GM18519 (cell line): ENCODE measurements at regions not wholly inside any gene's neighbourhood (a gene's known extent, or its start where the extent isn't known, plus 50 kb on each side); places are given as distances from the start of the nearest gene placed in this dataset.

Experiments
- ATAC-seq: cut with Tn5 transposase; IDR thresholded peaks from one replicate; pipeline ENCODE4 v1.9.1; 2021; ENCODE audit warnings: mild to moderate bottlenecking, moderate library complexity; ENCODE audit not compliant: unreplicated experiment, low FRiP score

- ATAC-seq: no peak
Observed at GRCh38 chr1:221099747-221100595, 220.7 kb downstream of the HLX start.

- no peak for ATAC-seq
Observed at GRCh38 chr1:221100611-221101010, 221.4 kb downstream of the HLX start.

- ATAC-seq: no peak
Observed at GRCh38 chr1:221101807-221102605, 222.8 kb downstream of the HLX start.

- ATAC-seq: no peak
Observed at GRCh38 chr1:221104596-221104995, 225.4 kb downstream of the HLX start.

- ATAC-seq: no peak
Observed at GRCh38 chr1:221105578-221105977, 226.3 kb downstream of the HLX start.

GRCh38 chr1:221106616-221107015, 227.4 kb downstream of the HLX start:
- ATAC-seq: no peak

- no peak for ATAC-seq
Observed at GRCh38 chr1:221109930-221110329, 230.7 kb downstream of the HLX start.

- no peak for ATAC-seq
Observed at GRCh38 chr1:221117133-221117532, 237.9 kb downstream of the HLX start.

- no peak for ATAC-seq
Observed at GRCh38 chr1:221117548-221117951, 238.3 kb downstream of the HLX start.

- ATAC-seq: no peak
Observed at GRCh38 chr1:221118176-221118937, 239.1 kb downstream of the HLX start.

GRCh38 chr1:221118938-221119320, 239.7 kb downstream of the HLX start:
- ATAC-seq: no peak

- ATAC-seq: no peak
Observed at GRCh38 chr1:221122501-221122900, 243.3 kb downstream of the HLX start.

- ATAC-seq: no peak
Observed at GRCh38 chr1:221125976-221126375, 246.7 kb downstream of the HLX start.

- no peak for ATAC-seq
Observed at GRCh38 chr1:221137666-221138065, 258.4 kb downstream of the HLX start.

- no peak for ATAC-seq
Observed at GRCh38 chr1:221138516-221138915, 259.3 kb downstream of the HLX start.

- no peak for ATAC-seq
Observed at GRCh38 chr1:221139991-221140390, 260.7 kb downstream of the HLX start.

GRCh38 chr1:221141096-221141495, 261.9 kb downstream of the HLX start:
- no peak for ATAC-seq

GRCh38 chr1:221141606-221142285, 262.5 kb downstream of the HLX start:
- ATAC-seq: no peak

- ATAC-seq: no peak
Observed at GRCh38 chr1:221148660-221149059, 269.4 kb downstream of the HLX start.

- no peak for ATAC-seq
Observed at GRCh38 chr1:221149111-221149510, 269.9 kb downstream of the HLX start.
